Activated naive CD8-positive, alpha-beta T cell treated with anti-CD3 and anti-CD28 coated beads, Interleukin-2, amount 50 U/mL, for 24 hours (primary cell): ENCODE measurements at regions not wholly inside any gene's neighbourhood (a gene's known extent, or its start where the extent isn't known, plus 50 kb on each side); places are given as distances from the start of the nearest gene placed in this dataset.

Source experiments
- ATAC-seq: fragments of 150-1000 bp; cut with Tn5 transposase; one replicate; pipeline ENCODE4 v1.10.0; 2021
- DNase-seq: peaks from one replicate; pipeline ENCODE4 v3.0.0; 2021
- H3K27ac Mint-ChIP-seq: one replicate; pipeline ENCODE4 v1.8.0; 2021; ENCODE audit warnings: mild to moderate bottlenecking, mixed read lengths
- H3K27me3 Mint-ChIP-seq: one replicate; pipeline ENCODE4 v1.8.0; 2021; ENCODE audit warnings: mixed read lengths
- H3K36me3 Mint-ChIP-seq: one replicate; pipeline ENCODE4 v1.8.0; 2021; ENCODE audit warnings: low read depth, mixed read lengths
- H3K4me1 Mint-ChIP-seq: one replicate; pipeline ENCODE4 v1.8.0; 2021; ENCODE audit warnings: mixed read lengths
- H3K4me3 Mint-ChIP-seq: one replicate; pipeline ENCODE4 v1.8.0; 2021; ENCODE audit warnings: mild to moderate bottlenecking, moderate library complexity, mixed read lengths
- H3K9me3 Mint-ChIP-seq: one replicate; pipeline ENCODE4 v1.8.0; 2021; ENCODE audit warnings: mixed read lengths

GRCh38 chr3:117305681-117306080 is 596.1 kb downstream of the TUSC7 start:
- Mint-ChIP-seq H3K27ac (no peak overlapping the region), H3K4me1 (no peaks in the 10 kb centered on the region), H3K36me3 (no peaks in the 10 kb centered on the region), H3K9me3 (peaks cover 9% of the 10 kb centered on the region), H3K27me3 (no peaks in the 10 kb centered on the region), H3K4me3 (no peak overlapping the region)
- ATAC-seq (no peak), DNase-seq (no peak)

DNA sequence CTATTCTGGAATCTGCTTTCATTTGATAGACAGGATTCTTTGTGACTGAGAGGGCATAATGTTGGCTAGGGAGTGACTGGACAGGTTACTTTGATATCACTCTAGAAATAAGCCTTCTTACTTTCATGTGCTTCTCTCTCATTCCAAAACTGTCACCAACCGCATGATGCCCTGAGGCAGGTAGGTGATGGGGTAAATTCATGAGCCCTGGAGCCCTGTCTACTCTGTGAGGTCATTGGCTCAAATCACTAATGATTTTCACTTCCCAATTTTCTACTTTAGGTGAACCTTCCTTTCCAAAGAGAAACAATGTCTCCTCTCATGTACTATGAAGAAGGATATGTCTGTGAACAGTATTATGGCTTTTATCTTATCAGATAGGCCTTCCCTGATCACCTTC is 596.7 kb downstream of the TUSC7 start:
- ATAC-seq (no peak), DNase-seq (no peak)
- no peaks in the 10 kb centered on the region for H3K27me3 Mint-ChIP-seq
- peaks cover 9% of the 10 kb centered on the region for H3K9me3 Mint-ChIP-seq
- no peak overlapping the region for H3K27ac Mint-ChIP-seq
- H3K4me3 Mint-ChIP-seq = no peak overlapping the region
- no peaks in the 10 kb centered on the region for H3K36me3 Mint-ChIP-seq
- H3K4me1 Mint-ChIP-seq = no peaks in the 10 kb centered on the region

DNA sequence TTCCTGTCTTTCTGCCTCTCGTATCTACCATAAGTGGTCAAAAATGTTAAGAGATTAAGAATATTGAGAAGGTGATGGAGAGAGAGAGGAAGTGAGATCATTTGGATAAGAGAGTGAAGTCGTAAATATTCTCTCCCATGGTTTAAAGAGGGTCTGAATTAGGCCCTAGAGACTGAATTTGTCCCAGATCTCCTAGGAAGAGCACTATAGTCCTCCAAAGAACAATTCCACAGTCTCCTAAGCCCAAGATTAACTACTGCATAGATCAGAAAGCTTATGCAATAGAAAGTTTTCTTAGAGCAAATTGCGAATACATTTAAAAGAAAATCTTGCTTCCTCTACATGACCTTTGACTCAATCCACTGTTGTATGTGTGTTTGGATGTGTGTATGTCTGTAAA is 598.8 kb downstream of the TUSC7 start:
- H3K36me3 Mint-ChIP-seq = no peaks in the 10 kb centered on the region
- DNase-seq (no peak), ATAC-seq (no peak)
- H3K4me1 Mint-ChIP-seq = no peaks in the 10 kb centered on the region
- no peaks in the 10 kb centered on the region for H3K9me3 Mint-ChIP-seq
- no peak overlapping the region for H3K27ac Mint-ChIP-seq
- H3K27me3 Mint-ChIP-seq = no peaks in the 10 kb centered on the region
- H3K4me3 Mint-ChIP-seq = no peak overlapping the region

DNA sequence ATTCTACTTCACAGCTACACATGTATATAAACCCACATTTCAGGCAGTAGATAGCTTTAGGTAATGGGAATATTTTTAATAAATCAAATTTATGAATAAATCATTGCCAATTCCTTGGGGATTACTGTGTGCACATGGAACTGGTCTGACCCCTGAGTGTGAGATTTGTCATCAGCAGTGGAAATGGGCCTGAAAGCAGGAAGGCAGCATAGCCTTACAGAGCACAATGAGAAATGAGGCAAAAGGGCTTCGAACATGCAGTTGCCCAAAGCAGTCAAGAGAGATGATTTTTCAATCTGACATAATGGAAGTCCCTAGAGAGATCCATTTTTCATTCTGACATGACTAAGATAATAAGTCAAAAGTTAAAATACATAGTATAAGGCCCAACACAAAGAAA is 599.2 kb downstream of the TUSC7 start:
- DNase-seq (no peak), ATAC-seq (no peak)
- H3K36me3 Mint-ChIP-seq = no peaks in the 10 kb centered on the region

DNA sequence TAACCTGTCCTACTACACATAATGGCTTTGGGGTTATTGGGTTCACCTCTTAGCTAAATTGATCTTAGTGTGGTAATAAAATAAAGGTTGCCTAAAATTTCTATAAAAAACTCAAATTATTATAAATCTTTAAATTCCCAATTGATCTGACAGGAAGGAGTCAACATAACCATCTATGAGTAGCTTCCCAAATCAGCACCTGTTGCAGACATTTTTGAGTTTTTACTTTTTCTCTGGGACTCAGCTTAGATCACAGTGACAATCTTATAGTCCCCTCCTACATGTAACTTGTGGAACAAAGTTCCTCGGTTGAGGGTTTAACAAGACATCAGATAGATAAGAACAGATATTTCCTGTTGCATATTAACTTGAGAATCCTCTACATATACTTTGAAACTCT is 601.0 kb downstream of the TUSC7 start:
- ATAC-seq = no peak
- no peaks in the 10 kb centered on the region for H3K9me3 Mint-ChIP-seq
- H3K36me3 Mint-ChIP-seq = no peaks in the 10 kb centered on the region
- H3K27ac Mint-ChIP-seq = no peak overlapping the region
- DNase-seq = no peak
- no peaks in the 10 kb centered on the region for H3K4me1 Mint-ChIP-seq
- H3K4me3 Mint-ChIP-seq = no peak overlapping the region
- no peaks in the 10 kb centered on the region for H3K27me3 Mint-ChIP-seq

More for the DNA sequence above, 599.2 kb downstream of the TUSC7 start:
- H3K4me1 Mint-ChIP-seq = no peaks in the 10 kb centered on the region
- no peak overlapping the region for H3K4me3 Mint-ChIP-seq
- H3K9me3 Mint-ChIP-seq = no peaks in the 10 kb centered on the region
- H3K27me3 Mint-ChIP-seq = no peaks in the 10 kb centered on the region
- no peak overlapping the region for H3K27ac Mint-ChIP-seq

- ATAC-seq (no peak), DNase-seq (no peak)
- Mint-ChIP-seq H3K4me1 (no peaks in the 10 kb centered on the region), H3K27me3 (no peaks in the 10 kb centered on the region), H3K4me3 (no peak overlapping the region), H3K27ac (no peak overlapping the region), H3K36me3 (no peaks in the 10 kb centered on the region), H3K9me3 (peaks cover 3% of the 10 kb centered on the region)
These were observed 605.0 kb downstream of the TUSC7 start for GRCh38 chr3:117314441-117315150.

DNA sequence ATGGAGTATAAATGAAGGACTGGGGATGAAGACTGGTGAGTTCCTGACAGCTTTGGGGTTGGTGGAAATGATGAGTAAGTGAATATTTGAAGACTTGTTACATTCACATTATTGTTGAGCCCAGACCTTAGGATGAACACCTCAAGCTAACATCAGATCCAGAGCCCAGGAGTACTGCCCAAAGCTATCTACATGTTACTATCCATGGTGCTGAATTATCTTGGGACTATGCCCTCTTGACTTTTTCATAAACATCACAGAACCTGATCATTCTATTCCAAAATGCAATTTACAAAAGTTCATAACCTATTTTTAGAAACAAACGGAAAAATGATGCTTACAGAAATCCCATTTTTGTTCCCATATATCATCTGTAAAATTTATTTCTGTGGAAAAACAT is 613.3 kb downstream of the TUSC7 start:
- DNase-seq = no peak

GRCh38 chr3:117346901-117347300 is 637.3 kb downstream of the TUSC7 start:
- H3K4me1 Mint-ChIP-seq = no peaks in the 10 kb centered on the region

More for the DNA sequence above, 613.3 kb downstream of the TUSC7 start:
- no peaks in the 10 kb centered on the region for H3K4me1 Mint-ChIP-seq
- H3K4me3 Mint-ChIP-seq = no peak overlapping the region
- no peaks in the 10 kb centered on the region for H3K36me3 Mint-ChIP-seq
- H3K27me3 Mint-ChIP-seq = no peaks in the 10 kb centered on the region
- no peak overlapping the region for H3K27ac Mint-ChIP-seq
- no peak for ATAC-seq
- peaks cover 15% of the 10 kb centered on the region for H3K9me3 Mint-ChIP-seq

DNA sequence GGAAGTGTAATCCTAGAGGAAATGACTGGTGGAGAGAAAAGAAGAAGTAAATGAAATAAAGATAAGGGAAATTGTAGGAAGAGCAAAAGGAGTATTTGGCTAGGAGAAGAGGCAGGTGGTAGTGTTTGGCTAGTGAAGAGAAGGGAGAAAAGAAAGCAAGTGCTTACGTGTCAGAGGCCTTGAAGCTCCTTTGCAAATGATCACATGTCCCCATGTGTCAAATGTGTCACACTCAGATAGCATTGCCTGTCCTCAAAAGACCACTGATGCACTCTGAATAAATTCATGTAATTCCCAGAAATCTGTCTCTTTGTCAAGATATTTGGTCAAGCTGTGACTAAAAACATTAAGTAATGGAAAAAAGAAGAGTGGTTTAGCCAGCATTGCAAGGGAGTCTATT is 639.3 kb downstream of the TUSC7 start:
- no peaks in the 10 kb centered on the region for H3K27me3 Mint-ChIP-seq

More at GRCh38 chr3:117346901-117347300, 637.3 kb downstream of the TUSC7 start:
- H3K9me3 Mint-ChIP-seq = peaks cover 3% of the 10 kb centered on the region
- DNase-seq = no peak
- no peak overlapping the region for H3K27ac Mint-ChIP-seq
- H3K36me3 Mint-ChIP-seq = no peaks in the 10 kb centered on the region
- no peaks in the 10 kb centered on the region for H3K27me3 Mint-ChIP-seq
- H3K4me3 Mint-ChIP-seq = no peak overlapping the region
- no peak for ATAC-seq

DNA sequence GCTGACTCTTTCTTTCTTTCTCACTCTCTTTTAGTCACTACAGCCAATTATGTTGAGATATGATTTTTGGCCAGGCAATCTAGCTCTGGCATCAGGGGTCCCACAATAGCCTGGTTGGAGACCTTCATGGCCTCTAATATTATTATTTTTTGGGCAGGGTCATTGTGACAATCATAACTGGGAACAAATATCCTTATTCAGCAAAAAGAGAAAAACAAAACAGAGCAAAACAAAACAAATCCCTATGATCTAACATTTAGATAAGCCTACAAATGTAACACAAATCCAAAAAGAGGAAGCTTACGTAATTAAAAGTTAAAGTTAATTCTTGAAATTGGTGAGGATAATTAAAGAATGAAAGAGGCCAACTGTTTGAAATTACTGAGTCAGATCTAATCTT is 640.0 kb downstream of the TUSC7 start:
- no peaks in the 10 kb centered on the region for H3K9me3 Mint-ChIP-seq
- DNase-seq (no peak), ATAC-seq (no peak)
- no peaks in the 10 kb centered on the region for H3K27me3 Mint-ChIP-seq
- no peak overlapping the region for H3K27ac Mint-ChIP-seq
- H3K4me3 Mint-ChIP-seq = no peak overlapping the region
- no peaks in the 10 kb centered on the region for H3K4me1 Mint-ChIP-seq
- no peaks in the 10 kb centered on the region for H3K36me3 Mint-ChIP-seq

More for the DNA sequence above, 639.3 kb downstream of the TUSC7 start:
- no peaks in the 10 kb centered on the region for H3K36me3 Mint-ChIP-seq
- no peak overlapping the region for H3K4me3 Mint-ChIP-seq
- DNase-seq = no peak
- no peaks in the 10 kb centered on the region for H3K9me3 Mint-ChIP-seq
- no peak for ATAC-seq
- H3K4me1 Mint-ChIP-seq = no peaks in the 10 kb centered on the region
- no peak overlapping the region for H3K27ac Mint-ChIP-seq

- Mint-ChIP-seq H3K9me3 (no peaks in the 10 kb centered on the region), H3K4me3 (no peak overlapping the region), H3K27ac (no peak overlapping the region), H3K27me3 (no peaks in the 10 kb centered on the region), H3K36me3 (no peaks in the 10 kb centered on the region), H3K4me1 (no peaks in the 10 kb centered on the region)
- DNase-seq (no peak), ATAC-seq (no peak)
These were observed 640.8 kb downstream of the TUSC7 start for GRCh38 chr3:117350371-117350770.

DNA sequence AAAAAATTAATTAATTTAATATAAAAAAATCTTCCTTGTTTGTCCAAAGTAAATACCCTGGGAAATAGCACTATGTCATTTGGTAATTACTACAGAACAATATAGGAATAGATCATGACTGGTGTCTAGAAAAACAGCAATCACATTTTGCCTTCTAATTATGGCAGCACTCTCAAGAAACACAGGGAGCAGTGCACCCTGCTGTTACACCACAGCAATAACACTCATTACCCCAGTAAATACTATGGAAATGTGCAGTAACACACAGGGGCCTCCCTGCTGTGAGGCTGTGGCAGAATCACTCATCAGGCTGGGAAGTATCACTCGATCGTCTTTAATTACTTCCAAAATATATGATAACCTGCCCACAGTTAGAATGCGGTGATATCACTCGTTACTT is 646.0 kb downstream of the TUSC7 start:
- H3K27ac Mint-ChIP-seq = no peak overlapping the region
- no peaks in the 10 kb centered on the region for H3K27me3 Mint-ChIP-seq
- no peaks in the 10 kb centered on the region for H3K4me1 Mint-ChIP-seq
- no peaks in the 10 kb centered on the region for H3K36me3 Mint-ChIP-seq
- DNase-seq (no peak), ATAC-seq (no peak)
- no peaks in the 10 kb centered on the region for H3K9me3 Mint-ChIP-seq
- H3K4me3 Mint-ChIP-seq = no peak overlapping the region

- DNase-seq (no peak), ATAC-seq (no peak)
- H3K36me3 Mint-ChIP-seq = no peaks in the 10 kb centered on the region
- no peak overlapping the region for H3K4me3 Mint-ChIP-seq
- no peaks in the 10 kb centered on the region for H3K4me1 Mint-ChIP-seq
- H3K27me3 Mint-ChIP-seq = no peaks in the 10 kb centered on the region
- H3K9me3 Mint-ChIP-seq = peaks cover 1% of the 10 kb centered on the region
- H3K27ac Mint-ChIP-seq = no peak overlapping the region
These were observed 646.6 kb downstream of the TUSC7 start for GRCh38 chr3:117356091-117356705.

GRCh38 chr3:117358717-117359314 is 649.2 kb downstream of the TUSC7 start:
- ATAC-seq (no peak), DNase-seq (no peak)
- no peaks in the 10 kb centered on the region for H3K4me1 Mint-ChIP-seq
- peaks cover 13% of the 10 kb centered on the region for H3K9me3 Mint-ChIP-seq
- H3K27ac Mint-ChIP-seq = no peak overlapping the region
- H3K36me3 Mint-ChIP-seq = no peaks in the 10 kb centered on the region
- H3K4me3 Mint-ChIP-seq = no peak overlapping the region
- H3K27me3 Mint-ChIP-seq = no peaks in the 10 kb centered on the region

DNA sequence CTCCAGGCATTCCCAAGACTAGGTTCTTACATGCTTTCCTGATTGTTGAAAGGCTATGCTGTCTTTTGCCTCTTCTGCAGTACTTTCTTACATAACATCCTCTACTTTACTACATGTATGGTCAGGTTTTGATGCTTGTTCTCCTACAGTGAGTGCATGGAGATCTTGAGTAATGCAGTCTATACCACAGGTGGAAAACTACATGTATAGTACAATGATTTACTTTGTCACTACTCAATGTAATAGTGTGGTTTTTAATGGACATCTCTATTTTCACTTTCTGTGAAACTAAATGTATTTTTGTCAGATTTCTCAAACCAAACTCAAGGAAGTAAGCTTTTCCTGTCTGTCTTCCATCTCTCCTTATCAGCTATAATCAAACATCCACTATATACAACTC is 657.0 kb downstream of the TUSC7 start:
- Mint-ChIP-seq H3K4me3 (no peak overlapping the region), H3K4me1 (no peaks in the 10 kb centered on the region), H3K27me3 (no peaks in the 10 kb centered on the region), H3K9me3 (peaks cover 20% of the 10 kb centered on the region), H3K36me3 (no peaks in the 10 kb centered on the region), H3K27ac (no peak overlapping the region)
- DNase-seq (no peak), ATAC-seq (no peak)
